ENCODE measurements at regions not wholly inside any gene's neighbourhood (a gene's known extent, or its start where the extent isn't known, plus 50 kb on each side); places are given as distances from the start of the nearest gene placed in this dataset.

- DNase-seq = no peak
Measured at GRCh38 chr2:150887926-150888325, 373.7 kb downstream of the RBM43 start.

- no peak for DNase-seq
Measured at GRCh38 chr2:150885774-150886386, 375.8 kb downstream of the RBM43 start.

DNA sequence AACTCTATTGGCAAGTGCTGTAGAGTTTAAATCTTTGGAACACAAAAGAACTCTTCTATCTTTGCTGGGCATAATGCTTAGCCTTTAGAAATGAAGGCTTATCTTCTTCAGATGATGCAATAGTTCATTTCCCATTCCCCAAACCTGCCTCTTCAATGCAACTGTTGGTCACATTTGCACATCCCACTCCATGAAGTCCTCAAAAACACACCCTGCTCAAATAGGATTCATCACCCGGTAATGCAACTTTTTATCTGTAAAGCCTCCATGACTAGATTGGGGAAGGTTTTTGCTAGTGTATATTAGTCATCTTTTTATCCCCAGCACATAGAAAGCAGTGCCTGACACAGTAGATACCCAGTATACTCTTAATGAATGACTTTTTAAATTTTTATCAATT, 376.4 kb downstream of the RBM43 start:
- no peak for DNase-seq

DNA sequence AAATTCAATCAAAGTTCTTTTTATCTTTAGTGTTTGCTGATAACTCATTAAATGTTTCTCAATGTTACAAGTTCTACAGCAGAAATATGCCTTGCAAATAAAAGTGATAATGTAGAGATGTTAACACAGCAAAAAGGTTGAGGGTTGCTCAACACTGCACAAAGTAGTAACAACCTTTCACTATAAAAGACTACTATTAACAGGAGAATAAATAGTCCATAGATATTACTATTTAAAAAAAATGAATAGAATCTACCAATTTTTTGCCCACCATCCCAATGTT, 378.1 kb downstream of the RBM43 start:
- DNase-seq = no peak

DNA sequence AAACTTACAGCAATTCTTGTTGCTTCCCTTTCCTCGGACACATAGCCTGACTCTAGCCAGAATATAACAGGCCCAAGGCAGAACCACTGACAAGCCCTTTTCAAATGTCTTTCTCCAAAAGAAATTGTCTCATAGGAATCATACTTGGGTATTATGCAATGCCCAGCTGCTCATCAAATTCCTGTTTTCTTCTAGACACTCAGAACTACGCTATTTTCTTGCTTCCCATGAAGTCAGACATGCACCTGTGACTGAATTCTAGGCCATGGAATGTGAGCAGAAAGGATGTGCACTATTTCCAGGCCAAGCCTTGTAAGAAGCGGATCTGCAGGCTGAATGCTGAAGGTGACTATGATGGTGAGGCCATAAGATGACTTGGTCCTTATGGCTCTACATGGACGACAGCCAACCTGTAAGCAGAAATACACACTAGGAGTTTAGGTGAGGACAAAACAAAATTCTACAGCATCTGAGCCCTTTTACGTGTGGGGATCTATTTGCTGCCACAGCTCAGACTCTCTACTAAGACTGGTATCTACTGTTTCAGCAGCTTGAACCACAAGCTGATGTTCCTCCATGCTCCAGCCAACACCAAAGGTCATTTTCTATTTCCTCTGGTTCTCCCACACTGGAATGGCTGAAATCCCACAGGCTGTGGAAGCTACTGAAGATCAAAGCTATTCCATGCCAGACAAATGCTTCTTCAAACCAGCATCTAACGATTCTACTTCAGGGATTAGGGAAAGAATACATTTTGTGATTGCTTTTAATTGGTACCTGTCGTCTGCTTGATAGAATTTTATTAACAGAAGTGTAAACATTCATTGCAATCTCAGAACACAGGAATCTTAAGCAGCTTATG, 378.7 kb downstream of the RBM43 start:
- DNase-seq = no peak

DNA sequence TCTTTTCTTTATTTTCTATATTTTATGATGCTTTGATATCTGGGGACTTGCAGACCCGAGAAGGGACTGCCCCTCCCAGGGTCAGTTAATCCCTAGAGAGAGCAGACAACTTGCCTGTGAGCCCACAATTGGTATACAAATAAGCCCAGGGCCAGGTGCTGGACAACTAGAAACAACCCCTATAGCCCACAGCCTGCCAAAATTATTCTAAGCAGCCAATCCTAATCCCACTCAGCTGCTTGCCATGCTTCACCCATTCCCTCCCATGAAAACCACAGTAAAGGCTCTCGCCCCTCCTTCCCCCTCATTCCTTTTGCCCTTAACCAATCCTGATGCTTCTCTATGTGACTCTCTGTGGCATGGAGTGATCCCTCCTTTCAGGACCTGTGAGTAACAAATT, 380.7 kb downstream of the RBM43 start:
- DNase-seq = no peak

DNA sequence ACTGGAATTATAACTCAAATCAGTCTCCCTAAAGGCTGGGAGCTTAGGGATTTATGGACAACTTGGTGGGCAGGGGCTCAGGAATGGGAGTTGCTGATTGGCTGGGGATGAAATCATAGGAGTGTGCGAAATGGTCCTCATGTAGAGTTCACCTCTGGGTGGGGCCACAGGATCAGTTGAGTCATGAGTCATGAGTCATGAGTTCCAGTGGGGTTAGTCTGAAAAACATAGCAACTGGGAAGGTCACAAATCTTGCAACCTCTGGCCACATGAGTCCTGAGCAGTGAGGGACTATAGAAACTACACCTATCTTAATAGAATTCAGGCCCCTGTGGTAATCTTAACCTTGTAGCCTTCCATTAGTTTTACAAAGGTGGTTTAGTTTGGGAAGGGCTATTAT, 383.3 kb downstream of the RBM43 start:
- DNase-seq = no peak

DNA sequence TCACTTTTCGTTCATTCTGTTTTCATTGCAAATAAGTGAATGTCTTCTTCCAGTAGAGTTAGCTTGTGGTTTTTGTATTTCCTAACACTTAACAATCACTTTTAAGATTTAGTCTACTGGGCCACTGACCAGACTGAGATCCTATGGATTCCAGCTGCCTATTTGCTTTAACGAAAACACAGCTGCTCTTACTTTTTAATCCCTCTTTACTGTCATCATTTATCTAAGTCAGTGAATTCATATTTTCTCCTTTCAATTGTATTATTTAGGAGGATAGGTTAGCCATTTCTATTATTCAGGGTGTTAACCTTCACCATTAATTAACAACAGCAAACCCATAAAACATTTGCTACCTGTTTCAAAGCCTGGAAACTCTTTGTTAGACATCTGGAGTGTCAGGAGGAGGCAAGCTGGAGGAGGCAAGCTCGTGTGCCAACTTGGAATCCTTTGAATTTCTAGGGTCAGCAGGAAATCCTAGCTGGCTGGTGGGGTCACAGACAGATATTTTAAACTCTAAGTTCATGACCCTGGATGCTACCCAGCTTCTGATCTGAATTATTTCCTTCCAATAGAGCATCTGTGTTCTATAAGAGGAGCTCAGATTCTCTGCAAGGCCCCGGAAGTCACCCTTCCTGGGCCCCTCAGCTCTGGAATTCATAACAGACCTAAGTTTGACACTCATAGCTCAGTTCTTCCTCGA, 385.3 kb downstream of the RBM43 start:
- DNase-seq = no peak

GRCh38 chr2:150873396-150873772, 385.9 kb upstream of the RND3 start:
- DNase-seq = no peak

DNA sequence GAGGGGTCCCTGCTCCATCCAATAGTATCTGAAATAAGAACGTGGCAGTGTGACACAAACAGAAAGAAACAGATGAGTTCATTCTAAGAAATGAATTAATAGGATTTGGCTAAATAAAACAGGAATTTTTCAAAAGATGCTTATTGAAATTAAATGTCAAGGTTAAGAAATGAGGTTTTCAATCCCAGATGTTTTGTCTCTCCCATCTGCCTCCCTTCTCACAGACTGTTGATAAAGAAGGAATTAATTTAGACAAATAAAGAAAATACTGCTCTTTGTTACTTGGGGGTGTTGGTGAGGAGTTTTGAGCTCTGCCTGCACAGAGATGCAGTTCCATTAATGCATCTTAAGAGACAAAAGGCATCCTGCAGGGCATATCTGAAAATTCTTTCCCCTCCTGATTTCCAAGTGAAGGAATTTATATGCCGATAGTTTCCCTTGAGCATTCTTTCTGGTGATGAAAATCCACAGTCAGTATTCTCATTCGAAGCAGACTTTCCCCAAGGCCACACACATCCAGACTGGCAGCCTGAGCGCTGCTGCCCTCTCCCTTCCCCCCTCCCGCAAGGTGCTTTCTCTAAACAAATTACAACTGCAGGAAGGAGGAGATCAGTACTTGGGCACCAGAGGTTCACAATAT, 385.4 kb upstream of the RND3 start:
- DNase-seq = no peak

- DNase-seq = no peak
Measured at GRCh38 chr2:150866431-150866830, 379.0 kb upstream of the RND3 start.

DNA sequence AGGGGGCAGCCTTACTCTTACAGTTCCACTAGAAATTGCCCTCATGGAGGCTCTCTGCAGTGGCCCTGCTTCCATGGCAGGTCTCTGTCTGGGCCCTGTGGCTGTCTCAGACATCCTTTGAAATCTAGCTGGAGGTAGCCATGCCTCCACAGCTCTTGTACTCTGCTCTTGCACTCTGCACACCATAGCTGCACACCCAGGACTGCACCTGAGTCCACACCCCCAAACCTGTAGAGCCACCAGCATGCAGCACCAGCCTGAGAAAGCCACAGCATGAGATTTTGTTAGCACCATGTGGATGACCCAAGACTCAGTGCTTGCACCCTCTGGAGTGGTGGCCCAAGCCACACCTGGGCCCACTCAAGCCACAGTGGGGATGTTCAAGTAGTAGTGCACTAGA, 376.2 kb upstream of the RND3 start:
- DNase-seq = no peak

DNA sequence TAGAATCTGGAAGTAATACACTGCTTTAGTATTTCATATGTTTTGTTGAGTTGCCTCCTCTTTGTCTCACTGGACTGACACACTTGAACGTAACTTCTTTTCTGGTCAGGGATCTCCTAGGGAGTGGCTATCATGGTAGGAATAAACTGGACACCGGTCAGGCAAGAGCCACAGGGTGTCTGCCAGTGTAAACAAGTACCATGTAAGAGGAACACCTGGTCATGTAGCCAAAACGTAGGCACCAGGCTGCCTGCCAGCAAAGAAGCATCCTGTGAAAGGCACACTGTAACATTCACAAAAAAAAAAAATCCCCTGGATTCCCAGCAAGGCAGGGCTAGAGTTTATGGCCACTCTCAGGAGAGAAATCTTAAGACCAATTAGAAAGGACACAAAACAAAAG, 372.8 kb upstream of the RND3 start:
- no peak for DNase-seq

DNA sequence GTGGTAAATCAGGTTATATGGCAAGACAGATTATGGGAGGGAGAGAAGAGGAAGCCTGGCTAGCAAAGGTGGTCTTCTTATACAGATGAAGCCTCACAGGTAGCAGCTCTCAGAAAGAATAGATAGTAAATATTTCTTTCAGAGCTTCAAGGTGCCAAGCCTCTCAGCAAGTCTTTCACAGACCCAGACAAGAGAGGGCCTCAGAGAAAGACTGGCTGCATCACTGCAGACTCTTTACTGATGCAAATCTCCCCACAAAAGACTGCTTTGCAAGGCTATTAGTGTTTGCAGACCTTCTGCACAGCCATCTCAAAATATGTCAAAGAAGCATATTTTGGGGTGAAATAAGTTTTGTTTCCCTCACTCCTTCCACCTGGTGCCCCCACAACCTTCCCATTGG, 372.4 kb upstream of the RND3 start:
- DNase-seq = no peak

GRCh38 chr2:150859162-150859561, 371.7 kb upstream of the RND3 start:
- no peak for DNase-seq

DNA sequence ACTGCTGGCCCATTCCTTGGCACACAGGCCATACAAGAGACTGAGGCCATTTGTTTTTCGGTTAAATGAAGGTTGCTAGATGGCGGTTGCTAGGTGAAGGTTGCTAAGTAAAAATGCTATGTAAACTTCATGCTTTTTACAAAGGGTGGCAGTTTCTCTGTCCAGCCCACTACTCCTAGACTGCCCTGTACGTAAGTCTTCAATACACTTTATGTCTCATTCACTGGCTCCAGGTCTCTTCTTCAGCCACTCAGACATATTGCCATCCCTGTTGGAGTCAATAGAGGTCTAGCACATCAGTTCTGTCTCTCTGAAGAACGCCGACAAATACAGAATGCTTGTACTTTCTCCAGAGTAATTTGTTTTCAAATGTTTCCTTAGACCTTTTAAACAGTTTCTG, 370.9 kb upstream of the RND3 start:
- DNase-seq = no peak

DNA sequence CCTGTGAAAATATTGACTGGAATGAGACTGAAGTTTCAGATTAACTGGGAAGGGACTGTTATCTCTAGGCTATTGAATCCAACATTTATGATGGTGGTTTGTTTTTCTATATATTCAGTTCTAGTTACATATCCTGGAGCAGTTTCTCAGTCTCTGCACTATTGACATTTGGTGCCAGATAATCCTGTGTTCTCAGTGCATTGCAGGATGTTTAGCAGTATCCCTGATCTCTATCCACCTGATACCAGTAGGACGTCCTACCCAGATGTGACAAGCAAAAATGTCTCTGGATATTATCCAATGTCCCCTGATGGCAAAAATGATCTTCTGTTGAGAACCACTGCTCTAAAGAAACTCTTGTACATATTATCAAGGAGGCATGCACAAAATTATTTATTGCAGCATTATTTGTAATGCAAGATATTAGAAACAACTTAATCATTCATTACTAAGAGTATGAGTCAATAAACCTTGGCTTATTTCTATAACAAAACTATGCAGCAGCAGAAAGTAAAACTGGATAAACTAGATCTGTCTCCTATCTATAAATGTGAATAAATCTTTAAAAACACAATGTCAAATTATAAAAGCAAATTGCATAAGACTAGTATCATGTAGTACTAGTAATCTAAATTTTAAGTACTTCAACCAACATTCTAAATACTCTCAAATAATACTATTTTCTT, 369.3 kb upstream of the RND3 start:
- DNase-seq = no peak

GRCh38 chr2:150853263-150853662, 365.8 kb upstream of the RND3 start:
- DNase-seq = no peak

- no peak for DNase-seq
Measured at GRCh38 chr2:150850641-150851040, 363.2 kb upstream of the RND3 start.

GRCh38 chr2:150847578-150847977, 360.1 kb upstream of the RND3 start:
- no peak for DNase-seq

GRCh38 chr2:150846691-150847090, 359.2 kb upstream of the RND3 start:
- DNase-seq = no peak

DNA sequence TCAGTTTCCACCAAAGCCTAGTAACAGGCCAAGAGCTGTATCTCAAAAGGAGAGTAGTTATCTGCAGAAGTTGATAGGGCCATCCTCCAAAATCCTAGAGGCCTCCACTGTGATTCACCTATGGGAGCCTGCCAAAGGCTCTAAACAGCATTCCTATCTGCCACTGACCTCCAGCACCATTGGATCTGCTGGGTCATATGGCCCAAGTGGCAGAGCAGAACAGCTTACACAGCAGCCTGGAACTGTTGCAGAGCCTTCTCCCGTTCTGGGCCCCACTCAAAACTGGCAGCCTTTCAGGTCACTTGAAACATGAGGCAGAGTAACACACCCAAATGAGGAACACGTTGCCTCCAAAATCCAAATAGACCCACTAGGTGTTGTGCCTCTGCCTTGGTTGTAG, 345.2 kb upstream of the RND3 start:
- no peak for DNase-seq

GRCh38 chr2:150824118-150824517, 336.7 kb upstream of the RND3 start:
- no peak for DNase-seq
